ENCODE measurements at regions not wholly inside any gene's neighbourhood (a gene's known extent, or its start where the extent isn't known, plus 50 kb on each side); places are given as distances from the start of the nearest gene placed in this dataset.
"Not testable (repeated sequence)": the region's sequence is repeated elsewhere in the genome, so short reads cannot be mapped to it uniquely, and the experiment has no call there.

DNA sequence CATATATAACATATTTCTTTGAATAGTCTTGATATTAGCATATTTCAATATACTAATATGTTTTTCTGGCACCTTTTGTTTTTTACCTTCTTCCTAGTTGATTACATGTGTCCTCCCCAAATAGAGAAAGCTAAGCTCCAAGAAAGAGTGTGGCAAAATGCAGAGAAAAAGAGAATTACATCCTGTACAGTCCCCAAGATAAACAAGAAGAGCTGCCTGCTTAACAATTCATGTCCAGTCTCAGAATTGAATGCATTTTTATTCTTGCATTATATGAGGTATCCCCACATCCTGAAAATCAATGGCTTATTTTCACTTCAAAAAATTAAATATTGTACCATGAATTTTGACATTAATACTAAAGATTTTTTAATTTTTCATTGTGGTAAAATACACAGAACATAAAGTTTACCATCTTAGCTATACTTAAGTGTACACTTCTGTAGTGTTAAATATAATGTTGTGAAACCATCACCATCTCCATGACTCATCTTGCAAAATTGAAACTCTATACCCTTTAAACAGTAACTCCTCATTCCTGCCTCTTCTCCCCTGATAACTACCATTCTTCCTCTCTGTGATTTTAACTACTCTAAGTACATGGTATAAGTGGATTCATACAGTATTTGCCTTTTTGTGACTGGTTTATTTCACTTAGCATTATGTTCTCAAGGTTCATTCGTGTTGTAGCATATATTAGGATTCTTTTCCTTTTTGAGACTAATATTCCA lies 490.3 kb downstream of the COL12A1 start:
- DNase-seq (ENCODE audit: low spot score) = no peak

DNA sequence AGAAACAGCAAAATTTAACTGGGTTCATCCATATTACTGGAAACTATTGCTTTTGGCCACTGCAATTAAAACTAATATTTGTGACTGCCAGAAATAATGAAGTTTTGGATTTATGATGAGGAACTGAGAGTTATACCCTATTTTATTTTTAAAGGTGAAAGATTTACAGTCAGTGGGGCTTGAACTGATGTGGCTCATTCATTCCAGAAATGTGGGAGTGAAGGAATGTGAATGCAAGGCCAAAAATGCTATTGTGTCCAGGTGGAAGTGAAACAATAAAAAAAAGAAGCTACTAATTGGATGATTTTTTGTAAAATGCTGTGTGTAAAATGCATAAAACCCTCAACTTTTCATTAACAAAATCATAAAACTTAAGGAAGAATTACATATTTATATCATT lies 491.9 kb downstream of the COL12A1 start:
- no peak for DNase-seq (ENCODE audit: low spot score)

DNA sequence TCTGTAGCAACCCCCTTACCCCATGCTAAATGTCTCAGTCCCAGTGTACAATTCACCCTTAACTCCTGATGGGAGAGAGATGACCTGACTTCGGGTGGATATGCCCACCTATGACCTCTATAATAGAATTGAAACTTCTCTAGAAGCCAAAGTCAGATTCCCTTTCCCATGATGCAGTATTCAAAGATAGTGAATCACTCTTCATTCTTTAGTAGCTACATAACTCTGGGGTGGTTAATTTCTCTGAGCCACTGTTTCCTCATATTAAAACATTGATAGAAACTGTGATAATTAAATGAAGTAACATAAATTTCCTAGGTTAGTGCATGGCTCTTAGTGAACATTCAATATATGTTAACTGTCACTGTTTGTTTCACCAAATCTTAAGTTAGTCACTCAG lies 500.4 kb downstream of the COL12A1 start:
- DNase-seq (ENCODE audit: low spot score) = no peak

DNA sequence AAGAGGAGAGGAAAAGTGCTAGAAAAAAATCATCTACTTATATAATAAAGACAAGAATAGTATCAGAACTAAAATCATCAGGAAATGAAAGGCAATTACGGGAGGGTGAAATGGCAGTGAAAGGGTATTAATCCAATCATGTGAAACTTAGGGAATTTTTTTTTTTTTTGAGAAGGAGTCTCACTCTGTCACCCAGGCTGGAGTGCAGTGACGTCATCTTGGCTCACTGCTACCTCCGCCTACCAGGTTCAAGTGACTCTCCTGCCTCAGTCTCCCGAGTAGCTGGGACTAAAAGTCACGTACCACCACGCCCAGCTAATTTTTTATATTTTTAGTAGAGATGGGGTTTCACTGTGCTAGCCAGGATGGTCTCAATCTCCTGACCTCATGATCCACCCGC lies 501.3 kb downstream of the COL12A1 start:
- not testable (repeated sequence) for DNase-seq (ENCODE audit: low spot score)

DNA sequence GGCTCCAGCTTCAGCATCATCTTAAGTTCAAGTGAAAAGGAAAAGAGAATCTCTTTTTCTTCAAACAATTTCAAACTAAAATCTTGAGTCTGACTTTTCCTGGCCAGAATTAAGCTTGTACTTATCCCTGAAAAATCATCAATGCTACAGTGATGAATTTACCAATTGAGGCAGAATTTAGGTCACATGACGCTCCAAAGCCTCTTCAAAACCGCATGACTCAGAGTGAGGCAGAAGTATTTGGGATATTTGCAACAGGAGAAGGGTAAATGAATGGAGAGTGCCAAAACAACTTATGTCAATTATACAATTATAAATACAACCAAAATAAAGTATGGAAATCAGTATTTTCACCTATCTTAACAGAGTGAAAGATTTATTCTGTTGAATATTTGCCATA lies 515.5 kb downstream of the COL12A1 start:
- no peak for DNase-seq (ENCODE audit: low spot score)

DNA sequence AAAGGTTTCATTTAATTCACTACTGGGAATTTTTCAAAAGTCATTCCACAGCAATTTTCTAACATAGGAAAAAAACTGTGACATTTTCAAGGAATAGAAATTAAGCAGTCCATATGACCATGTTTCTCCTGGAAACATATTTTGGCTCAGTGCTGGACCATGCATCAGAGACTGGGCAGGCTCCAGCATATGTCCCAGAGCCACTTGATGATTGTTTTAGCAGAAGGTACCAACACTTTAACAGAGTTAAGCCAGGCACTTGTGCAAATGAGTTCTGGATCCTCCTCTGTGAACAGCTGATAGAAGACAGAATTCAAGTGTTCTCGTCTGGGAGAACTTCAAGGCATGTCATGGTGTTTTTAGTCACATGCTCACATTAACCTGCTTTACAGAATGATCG lies 516.3 kb downstream of the COL12A1 start:
- DNase-seq (ENCODE audit: low spot score) = no peak

DNA sequence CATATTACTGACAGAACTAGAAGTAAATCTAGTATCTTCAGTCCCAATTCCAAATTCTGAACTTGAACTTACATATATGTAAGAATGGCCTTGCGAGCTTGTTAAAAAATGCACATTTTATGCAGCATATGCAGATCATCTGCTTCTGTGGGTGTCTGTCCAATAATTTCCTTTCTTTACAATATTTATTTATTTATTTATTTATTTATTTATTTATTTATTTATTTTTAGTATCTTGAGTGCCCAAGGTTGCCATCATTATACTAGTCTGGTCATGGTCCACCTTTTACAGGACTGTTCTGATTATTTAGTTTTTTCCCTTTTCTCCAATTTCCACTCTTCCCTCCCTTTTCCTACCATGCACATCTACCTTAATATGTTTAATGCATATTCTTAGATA lies 528.4 kb downstream of the COL12A1 start:
- DNase-seq (ENCODE audit: low spot score) = no peak

DNA sequence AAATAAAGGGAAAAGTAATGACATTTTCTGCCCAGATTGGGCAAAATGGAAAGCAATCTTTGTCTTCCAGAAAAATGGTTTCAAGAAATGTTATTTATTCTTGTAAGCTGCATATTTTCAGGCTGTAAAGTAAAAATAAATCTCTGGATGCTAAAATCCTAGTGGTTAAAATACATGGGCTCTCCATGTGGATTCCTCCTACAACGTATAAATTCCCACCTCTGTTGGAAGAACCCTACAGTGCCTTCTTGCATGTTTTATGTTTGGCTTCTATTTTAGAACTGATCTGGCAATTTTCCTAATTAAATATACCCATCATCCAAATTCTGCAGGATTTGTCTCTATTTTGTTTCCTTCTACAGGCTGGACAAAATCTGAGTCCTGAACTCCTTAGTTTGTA lies 528.9 kb downstream of the COL12A1 start:
- DNase-seq (ENCODE audit: low spot score) = no peak

DNA sequence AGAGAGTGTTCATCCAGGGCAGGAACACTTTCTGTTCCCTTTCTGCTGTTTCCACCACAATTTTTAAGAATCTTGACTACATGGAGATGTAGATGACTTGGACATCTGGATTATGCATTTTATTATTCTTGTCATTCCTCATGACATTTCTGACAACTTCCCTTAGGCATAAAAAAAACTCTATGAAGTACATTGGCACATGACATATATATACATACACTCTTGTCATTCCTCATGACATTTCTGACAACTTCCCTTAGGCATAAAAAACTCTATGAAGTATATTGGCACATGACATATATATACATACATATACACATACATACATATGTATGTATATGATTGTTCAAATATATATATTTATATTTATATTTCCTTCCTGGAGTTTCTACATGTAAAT lies 531.5 kb downstream of the COL12A1 start:
- DNase-seq (ENCODE audit: low spot score) = no peak

DNA sequence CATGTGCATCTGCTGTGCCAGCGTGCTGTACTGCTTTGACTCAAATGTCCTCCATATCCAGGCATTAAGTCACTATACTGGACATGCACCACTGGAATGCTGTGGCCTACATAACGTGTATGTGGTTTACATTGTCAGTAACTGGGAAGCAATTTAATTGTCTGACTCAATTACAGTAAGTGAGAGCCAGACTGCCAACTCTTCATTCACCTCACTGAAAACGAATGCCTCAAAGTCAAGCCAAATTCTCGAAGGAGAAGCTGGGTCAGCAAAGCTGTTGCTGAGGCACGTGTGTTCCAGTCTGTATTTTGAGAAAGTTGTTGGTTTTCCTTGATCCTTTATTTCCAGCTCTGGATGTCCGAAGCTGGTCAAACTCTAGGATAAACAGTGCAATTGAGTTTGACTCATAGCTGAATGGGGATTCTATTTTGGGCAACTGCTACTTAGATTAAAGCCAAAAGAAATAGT lies 534.3 kb downstream of the COL12A1 start:
- no peak for DNase-seq (ENCODE audit: low spot score)

DNA sequence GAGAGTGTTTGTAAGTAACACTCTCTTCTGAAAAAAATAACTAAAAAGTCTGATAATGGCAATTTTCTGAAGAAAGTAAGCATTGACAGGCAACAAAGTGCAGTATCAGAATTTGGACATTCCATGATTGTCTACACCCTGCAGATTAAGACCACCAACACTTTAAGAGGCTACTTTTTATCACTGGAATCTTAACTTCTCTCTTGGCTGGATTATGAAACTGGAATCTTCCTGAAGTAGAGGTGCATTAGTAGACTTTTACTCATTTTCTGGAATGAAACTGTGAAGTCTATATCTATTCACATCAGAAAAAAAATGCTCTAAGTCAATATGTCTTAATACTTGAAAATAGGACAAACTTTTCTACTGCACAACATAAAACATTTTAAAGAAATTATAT lies 547.5 kb downstream of the COL12A1 start:
- DNase-seq (ENCODE audit: low spot score) = no peak

DNA sequence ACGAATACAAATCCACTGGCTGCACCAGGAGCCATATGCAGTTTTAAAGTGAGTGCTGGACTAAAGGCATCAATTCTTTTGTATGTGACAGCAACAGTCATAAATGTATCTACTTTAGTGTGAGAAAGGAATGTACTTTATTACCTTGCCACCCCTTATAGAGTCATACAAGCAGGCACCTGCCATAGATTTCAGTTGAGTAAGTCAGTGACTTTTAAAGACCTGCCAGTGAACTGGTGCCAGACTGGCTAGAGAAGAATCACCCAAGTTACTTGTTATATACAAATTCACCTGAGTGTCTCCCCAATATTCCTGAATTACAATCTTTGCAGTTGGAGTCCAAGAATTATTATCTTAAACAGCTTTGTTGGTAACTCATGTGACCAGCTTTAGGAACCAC lies 547.9 kb downstream of the COL12A1 start:
- DNase-seq (ENCODE audit: low spot score) = no peak

DNA sequence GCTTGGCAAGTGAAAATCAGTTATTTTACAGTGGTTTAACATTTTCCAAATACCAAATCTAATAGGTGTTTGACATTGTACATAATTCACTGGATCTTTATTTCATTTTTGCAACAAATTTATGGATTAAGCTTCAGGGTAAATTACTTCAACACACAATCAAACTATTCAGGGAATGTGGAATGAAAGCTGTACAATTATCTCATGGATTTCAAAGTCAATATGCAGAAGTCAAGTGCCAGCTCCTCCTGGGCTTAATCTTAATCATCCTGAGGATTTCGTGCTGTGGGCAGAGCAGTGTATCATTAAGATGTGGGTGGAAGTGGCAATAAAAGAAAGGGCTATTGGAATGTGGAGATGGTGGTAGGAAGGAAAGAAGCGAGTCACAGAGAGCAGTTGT lies 548.8 kb downstream of the COL12A1 start:
- no peak for DNase-seq (ENCODE audit: low spot score)

DNA sequence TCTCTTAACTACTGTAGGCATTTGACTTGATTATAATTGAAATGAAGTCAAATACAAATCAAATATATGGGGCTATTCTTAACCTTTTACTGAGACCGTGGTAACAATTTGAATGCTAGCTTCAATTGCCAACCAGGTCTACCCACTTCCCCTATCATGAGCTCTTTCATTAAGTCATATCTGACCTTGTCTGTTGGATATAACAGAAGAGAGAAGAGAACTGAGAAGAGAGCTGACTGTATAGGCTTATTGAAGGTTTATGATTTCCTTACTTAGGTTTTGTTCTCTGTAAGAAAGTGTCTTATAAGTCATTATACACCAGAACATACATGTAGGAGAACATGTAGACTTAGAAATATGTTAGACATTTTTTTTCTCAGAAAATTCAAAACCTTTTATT lies 549.4 kb downstream of the COL12A1 start:
- no peak for DNase-seq (ENCODE audit: low spot score)

DNA sequence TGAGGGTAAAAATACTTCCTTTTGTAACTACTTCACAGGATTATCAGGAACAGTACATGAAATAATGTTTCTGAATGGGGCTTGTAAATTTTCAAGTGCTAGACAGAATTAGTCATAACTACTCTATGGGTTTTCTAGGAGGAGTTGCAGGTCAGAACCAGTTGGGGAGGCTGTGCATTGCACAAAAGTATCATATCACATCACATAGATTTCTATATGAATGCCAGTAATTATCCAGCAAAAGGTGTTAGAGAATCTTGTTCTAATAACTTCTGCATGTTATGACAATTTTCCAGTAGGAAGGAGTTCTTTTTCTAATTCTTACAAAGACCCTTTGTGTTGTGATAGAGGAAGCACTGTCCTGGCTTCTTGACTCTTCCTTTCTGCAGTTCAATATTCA lies 551.6 kb downstream of the COL12A1 start:
- DNase-seq (ENCODE audit: low spot score) = no peak

DNA sequence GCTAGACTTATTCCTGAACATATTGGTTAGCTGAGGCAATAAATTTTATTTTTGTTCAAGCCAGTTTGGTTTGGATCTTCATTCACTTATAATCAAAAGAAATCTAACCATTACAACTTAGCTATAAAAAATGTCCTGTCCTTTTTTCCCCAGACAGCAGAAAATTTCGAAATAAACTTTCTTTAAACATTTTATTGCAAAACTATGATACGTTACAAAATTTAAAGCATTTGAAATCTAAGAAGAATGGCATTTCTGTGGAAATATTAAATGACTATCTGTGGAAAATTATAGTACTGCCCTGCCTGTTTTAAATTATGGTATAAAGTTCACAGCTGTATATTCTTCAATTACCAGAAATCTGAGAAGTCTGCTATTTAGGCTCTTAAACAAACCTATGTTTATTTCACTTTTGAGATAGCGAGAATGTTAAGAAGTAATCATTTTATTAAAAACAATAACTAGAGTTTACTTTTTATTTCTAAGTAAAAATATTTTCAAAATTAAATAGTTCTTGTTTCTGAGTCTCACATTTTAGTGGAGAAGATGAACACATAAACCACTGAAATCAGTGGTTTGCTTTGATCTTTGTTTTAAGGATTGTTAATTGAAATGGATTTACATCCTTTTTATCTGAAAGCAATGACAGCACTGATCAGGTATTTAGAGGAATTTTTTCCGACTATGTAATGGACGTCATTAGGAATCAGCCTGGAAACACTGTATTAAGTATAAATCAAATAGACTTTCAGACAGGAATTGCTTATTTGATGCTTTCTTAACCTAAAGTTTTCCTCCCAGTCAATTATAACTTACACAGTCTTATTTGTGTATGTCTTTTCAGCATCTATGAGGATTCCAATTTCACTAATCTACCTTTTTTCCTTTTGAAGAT lies 553.7 kb downstream of the COL12A1 start:
- no peak for DNase-seq (ENCODE audit: low spot score)

DNA sequence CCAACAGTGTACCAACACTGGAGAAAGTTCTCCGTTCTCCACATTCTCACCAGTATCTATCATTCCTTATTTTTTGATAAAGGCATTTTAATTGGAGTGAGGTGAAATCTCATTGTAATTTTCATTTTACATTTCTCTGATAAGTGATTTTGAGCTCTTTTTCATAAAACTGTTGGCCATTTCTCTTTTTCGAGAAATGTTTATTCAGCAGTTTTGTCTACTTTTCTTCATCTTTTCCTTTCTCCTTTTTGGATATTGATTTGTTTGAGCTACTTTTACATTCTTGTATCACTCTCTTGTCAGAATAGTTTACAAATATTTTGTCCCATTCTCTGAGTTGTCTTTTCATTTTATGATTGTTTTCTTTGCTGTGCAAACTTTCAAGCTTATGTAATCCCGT lies 555.2 kb downstream of the COL12A1 start:
- DNase-seq (ENCODE audit: low spot score) = no peak

DNA sequence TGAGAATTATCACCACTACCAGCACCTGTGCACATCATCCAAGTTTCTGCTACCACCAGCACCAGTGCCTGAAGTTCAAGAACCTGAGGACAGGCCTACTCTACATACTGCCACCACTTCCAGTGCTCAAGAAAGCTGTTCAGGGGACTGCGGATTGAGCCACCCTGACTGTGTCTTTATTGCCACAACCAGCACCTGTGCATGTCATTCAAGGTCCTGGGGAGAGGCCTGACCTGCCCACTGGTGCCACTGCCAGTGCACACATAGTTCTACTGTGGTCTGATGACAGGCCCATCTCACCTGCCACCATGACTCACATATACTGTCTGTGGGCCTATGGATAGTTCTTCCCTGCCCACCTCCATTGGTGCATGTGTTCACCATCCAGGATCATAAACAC lies 559.4 kb downstream of the COL12A1 start:
- DNase-seq (ENCODE audit: low spot score) = no peak

DNA sequence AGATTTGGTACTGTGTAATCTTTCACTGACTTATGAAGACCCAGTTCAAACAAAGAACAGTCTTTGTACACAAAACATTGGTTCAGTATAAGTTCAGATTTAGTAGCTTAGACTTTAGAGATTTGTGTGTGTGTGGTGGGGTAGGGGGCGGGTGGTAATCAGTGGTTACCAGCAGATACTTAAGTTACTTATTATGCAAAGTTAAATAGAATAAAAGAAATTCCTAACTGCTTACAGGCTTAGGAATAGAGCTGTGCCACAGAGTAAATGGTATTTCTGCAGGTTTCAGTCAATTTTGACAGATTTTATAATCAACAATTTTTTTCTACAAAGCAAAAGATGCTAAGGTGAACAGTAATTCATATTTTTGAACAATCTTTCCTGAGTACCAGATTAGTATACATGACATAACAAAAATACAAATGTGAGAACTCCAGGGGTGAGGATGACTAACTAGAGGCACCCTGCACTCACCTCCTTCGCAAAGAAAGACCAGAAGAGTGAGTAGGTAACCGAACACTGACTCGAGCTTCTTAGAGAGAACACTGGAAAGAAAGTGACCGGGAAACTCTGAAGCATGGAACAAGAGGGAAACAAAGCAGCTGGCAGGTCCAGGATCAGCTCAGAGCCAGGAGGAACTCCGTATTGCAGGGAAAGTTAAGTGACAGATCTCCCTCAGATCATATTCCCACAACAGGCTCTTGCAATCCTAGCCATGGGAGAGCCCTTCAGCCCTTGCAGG lies 560.6 kb downstream of the COL12A1 start:
- DNase-seq (ENCODE audit: low spot score) = no peak

DNA sequence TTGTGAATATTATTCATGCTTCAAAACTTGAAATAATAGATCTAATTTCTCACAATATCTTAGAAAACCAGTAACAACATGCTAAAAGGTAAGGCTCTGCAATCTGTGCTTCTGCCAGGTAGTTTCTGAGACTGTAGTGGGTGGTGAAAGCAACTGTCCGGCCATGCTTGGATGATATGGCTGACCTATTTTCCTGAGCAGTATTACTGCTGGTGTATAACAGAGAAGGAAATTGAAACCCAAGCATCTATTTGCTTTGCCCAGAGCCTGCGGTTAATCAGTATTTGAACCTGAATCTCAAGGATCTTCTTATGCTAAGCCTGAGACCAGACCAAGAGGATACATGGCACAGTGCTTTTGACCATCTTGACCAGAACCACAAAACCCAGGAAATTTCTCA lies 563.8 kb downstream of the COL12A1 start:
- no peak for DNase-seq (ENCODE audit: low spot score)

DNA sequence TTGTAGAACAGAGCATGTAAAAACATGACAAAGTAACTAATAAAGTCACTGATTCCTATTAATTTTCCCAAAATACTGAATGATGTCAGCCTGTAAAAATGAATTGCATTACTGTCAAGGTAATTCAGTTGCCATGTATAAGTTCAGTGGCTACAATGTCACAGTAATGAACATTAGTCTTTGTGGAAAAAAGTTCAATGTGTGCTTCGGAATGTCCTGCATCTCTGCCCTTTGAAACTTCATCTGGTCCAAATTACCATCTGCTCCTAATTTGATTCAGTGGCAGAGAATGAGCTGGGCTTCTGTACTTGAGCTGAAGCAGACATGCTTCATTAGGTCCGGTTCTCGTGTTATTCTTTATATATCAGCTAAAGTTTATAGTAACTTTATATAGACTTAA lies 567.4 kb downstream of the COL12A1 start:
- DNase-seq (ENCODE audit: low spot score) = no peak

DNA sequence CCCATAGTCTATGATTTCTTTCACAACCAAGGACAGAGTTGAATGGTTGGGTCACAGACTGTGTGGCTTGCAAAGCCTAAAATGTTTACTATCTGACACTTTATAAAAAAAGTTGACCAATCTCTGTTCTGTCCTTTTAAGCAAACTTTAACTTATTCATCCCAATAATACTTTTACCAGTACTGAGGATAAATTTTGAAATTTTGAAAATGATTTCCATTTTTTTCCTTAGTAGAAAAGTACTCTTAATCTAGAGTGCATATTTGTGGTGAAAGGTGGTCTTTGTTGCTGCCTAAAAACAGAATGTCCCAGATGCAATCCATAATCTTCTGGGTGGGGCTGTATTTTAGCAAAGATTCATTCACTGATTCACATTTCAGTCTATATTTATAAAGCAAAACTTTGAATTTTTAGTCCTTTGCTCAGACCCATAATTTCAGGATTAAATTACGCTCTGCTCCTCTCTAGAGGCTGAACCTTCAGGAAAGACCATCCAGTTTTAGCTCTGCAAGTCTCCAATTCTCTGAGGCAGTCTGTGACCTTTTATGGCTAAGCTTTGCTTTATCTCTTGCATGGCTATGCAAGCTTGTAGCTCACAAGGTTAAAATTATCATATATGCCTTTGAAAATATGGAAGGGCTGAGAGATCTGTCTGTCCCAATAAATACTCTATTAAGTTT lies 573.5 kb downstream of the COL12A1 start:
- no peak for DNase-seq (ENCODE audit: low spot score)

Data from kidney capillary endothelial cell (primary cell).